LHCN-M2 (cell line): ENCODE measurements at regions not wholly inside any gene's neighbourhood (a gene's known extent, or its start where the extent isn't known, plus 50 kb on each side); places are given as distances from the start of the nearest gene placed in this dataset.

Experiments used
- DNase-seq: peaks from one replicate; pipeline ENCODE4 v3.0.0-alpha.2; 2012; ENCODE audit warnings: low read depth

DNA sequence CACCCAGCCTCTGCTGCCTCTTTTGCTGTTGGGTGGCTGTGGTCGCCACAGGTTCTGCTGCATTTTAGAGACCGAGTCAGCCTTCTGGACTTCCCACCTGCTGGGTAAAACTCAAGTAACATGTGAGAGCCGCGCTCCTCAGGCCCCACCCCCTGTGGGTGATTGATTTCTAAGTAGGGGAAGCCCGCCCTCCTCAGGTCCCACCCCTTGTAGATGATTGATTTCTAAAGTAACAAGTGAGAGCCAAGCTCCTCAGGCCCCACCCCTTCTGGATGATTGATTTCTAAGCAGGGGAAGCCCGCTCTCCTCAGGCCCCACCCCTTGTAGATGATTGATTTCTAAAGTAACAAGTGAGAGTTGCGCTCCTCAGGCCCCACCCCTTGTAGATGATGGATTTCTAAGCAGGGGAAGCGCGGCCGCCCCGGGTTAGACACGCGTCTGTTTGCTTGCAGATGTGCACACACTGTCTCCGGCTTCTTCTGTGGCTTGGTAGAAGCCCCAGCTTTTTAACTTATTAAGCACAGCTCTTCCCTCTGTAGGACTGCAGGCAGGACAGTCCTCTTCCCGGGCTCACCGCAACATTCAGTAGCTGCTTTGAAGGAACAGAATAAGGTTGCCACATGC is 83.4 kb downstream of the FAM43A start:
- DNase-seq = peak; percentile 88

DNA sequence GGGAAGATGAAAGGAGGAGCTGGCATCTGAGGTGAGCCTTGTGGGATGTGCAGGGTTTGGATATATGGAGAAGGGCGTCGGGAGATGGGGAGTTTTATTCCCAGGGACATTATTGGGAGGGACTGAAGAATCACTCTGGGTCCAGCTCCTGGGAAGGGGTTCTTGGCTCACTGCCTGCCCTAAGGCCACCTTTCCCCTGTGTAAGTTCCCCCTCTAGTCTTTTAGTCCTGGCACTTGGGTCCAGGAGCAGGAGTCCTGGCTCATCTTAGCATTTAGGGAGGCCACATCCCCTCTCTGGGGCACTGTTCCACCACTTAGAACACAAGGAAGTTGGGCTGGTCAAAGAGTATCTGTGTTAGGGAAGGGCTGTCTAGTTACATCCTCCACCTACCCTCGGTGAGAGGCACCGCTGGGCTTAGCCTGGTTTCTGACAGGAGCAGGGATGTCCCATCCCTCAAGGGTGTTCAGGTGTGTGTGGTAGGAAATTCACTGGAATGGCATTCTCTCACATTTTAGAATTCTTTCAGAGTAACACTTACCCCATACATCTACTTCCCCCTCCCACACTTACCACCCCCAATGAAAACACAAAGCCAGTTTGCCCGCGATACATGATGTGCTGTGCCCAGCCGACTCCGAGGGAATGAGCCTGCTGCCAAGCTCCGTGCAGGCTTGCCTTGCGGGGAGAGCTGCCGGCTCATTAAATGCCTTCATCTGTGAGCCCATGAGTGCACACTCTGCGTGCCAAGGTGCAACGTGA is 86.7 kb downstream of the FAM43A start:
- DNase-seq = no peak

DNA sequence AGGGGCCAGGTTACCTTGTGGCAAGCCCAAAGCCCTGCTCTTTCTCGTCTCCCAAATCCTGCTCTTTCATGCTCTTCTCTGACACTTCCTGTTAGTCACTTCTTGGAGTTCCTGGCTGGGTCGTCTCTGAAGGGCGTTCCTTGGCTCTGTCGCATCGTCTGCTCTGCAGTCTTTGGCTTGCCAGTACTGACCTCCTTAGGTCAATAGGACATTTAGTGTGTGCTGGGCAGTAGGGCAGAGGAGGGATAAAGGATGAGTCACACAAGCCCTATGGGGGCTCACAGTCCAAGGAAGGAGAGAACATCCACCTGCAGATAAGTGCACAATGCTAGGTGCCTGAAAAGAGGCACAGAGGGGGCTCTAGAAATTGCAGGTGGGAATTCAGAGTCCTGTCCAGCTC is 87.5 kb downstream of the FAM43A start:
- no peak for DNase-seq

DNA sequence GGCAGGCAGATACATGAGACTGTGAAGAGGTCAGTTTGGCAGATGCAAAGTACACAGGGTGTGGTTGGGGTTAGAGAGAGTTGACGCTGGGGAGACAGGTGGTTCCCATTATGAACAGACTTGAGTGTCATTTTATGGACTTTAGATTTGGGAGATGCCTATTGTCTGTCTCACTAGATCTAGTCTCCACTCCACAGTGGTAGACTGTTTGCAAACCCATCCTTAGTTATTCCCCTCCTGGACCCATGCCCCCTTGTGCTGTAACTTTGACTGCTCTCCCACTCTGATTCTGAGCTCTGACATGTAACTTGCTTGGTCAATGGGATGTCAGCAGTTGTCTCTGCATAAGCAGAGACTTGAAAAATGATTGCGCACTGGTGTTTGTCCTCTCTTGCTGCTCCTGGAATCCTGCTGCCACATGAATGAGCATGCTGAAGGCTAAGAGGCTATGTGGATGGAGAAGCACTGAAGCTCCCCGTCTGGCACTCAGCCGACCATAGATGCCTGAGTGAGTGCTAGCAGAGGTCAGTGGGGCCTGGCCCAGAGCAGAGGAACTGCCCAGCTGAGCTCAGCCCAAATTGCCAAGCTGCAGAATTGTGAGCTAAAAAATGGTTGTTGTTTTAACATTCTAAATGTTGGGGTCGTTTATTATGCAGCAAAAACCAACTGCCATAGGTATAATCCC is 88.2 kb downstream of the FAM43A start:
- no peak for DNase-seq

DNA sequence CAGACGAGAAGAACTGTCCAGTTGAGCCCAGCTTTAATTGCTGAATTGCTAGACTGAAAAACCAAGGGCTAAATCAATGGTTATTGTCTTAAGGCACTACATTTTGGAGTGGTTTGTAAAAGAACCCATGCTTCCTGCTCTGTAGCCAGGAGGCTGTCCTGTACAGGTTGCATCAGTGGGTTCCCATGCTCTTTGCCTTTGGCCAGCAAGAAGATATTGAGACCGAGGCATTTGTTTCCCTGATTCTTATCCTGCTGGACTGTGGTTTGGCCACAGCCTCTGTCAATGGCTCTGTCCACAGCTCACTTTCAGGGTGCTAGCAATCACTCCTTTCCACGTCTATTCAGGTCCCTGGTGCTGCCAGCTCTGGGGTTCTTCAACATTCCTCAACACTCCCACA is 89.6 kb downstream of the FAM43A start:
- no peak for DNase-seq

DNA sequence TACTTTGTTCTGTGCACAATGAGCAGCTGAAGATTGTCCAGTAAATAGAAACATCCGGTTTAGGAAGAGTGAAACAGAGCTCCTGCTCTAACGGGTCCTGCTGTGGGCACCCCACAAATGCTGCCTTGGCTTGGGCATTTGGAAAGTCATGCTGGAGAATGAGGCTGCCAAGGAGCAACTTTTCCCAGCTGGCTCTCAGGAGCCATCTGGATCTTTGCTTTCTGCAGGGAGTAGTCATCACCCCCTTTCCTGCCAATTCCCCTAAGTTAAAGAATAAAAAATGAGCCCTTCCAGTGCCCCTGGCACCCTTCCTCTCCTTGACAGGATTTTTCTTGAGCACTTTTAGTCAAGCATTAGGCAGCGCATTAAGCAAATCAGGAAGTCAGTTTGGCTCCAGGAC is 90.0 kb downstream of the FAM43A start:
- DNase-seq = no peak

GRCh38 chr3:194777729-194778128 is 92.0 kb downstream of the FAM43A start:
- no peak for DNase-seq

GRCh38 chr3:194779729-194780224 is 94.1 kb downstream of the FAM43A start:
- DNase-seq = no peak

DNA sequence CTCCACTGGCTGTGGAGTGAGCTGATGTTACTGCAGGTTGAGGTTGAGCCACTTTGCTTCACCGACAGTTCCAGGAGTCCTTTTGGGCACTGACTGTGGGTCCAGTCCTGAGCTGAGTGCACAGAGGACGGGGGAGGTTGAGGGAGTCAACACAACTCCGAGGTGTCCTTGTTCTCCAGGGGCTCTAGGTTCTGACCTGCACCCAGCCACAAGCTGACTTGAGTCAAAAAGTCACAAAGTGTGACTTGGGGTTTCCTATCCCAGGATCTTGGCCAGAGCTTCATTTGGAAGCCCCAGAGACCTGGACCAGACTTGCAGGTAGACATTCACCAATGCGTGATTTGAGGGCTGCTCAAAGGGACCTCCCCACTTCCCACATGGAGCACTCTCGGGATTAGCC is 95.0 kb downstream of the FAM43A start:
- DNase-seq = no peak

- no peak for DNase-seq
Measured at GRCh38 chr3:194781617-194782016, 95.9 kb downstream of the FAM43A start.

- no peak for DNase-seq
Measured at GRCh38 chr3:194782698-194783404, 97.2 kb downstream of the FAM43A start.

GRCh38 chr3:194784361-194784760 is 98.7 kb downstream of the FAM43A start:
- no peak for DNase-seq

- no peak for DNase-seq
Measured at GRCh38 chr3:194785315-194785714, 99.6 kb downstream of the FAM43A start.

DNA sequence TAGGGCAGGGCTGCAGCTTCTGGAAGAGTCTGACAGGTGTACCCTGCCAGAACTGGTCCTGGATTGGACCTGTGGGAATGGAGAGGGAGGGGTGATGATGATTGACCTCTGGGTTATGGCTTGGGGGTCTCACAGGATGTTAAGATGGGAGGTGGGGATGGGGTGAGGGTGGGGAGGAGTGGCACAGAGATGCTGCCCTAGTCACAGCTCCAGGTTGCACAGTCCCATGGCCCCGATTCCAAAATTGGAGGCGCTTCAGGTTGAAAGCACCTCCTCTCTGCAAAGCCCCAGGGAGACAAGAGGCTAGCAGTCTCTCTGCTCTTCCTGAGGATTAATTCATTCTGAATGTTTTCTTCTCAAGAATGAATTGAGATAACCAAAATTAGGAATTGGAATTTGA is 101.4 kb downstream of the FAM43A start:
- no peak for DNase-seq

- no peak for DNase-seq
Measured at GRCh38 chr3:194787650-194788049, 102.0 kb downstream of the FAM43A start.

DNA sequence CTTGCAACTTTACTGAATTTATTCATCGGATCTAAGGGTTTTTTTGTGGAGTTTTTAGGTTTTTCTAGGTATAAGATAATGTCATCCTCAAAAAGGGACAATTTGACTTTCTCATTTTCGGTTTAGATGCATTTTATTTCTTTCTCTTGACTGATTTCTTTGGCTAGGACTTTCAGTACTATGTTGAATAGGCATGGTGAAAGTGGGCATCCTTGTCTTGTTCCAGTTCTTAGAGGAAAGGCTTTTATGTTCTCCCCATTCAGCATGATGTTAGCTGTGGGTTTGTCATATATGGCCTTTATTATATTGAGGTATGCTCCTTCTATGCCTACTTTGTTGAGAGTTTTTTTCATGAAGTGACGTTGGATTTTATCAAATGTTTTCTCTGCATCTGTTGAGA is 106.7 kb downstream of the FAM43A start:
- DNase-seq = no peak

GRCh38 chr3:194797555-194798250 is 112.0 kb downstream of the FAM43A start:
- no peak for DNase-seq

DNA sequence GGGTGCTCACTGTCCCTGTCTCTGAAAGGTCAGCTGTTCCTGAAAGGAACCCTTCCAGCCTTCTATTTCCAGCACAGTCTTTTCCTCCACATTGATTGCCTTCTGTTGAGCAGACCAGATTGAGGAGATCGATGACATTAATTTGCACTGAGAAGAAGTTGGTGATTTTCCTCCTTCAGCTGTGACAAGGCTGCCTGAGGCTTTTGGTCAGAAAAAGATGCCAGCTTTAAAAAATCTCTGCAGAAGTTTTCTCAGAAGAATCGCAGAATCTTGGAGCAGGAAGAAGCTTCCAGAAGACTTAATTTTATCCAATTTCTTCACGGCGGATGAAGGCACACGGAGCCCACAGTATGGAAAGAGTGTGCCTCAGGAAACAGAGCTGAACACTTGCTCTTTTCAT is 112.8 kb downstream of the FAM43A start:
- DNase-seq = no peak

GRCh38 chr3:194800002-194800401 is 114.3 kb downstream of the FAM43A start:
- DNase-seq = no peak

DNA sequence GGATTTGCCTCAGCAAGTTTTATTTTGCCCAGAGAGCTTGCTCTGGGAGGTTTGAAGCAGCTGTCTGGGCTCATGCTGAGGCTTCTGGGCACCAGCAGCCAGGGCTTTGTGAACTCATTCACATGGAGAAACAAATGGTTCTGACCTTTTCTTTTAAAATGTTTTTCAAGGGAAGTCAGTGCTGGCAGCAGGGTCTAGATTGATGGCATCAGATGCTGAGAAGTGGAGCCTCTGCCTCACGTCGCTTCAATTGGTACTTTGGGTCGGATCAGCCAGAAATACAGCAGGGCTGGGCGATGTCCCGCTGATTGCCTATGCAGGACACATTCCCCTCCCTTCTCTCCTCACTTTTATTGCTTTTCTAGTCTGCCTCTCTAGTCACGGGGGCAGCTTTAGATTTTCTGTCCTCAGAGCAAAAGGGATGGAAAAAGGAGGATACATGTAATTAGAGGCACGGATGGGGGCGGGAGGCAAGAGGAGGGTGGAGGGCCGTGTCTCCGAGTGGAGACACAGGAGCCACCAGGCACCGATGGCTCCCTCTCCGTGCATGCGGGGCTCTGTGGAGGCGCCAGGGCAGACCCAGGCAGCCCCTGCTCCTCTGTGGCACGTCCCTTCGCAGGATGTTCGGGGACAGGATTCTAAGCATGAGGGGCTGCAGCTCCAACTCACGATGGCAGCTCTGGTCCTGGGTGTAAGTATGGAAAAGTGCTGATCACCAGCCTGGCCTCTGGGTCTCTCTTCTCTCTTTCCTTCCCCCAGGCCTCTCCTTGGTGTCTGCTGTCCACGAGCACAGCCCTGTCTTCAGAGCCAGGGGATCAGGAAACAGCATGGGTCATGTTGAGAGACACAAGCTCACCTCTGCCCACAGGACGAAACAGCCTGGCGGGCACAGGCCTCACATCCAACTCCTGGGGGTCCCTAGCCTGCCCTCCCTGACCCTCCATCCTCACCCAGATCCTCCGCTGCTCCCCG is 116.1 kb downstream of the FAM43A start:
- peak; percentile 5 for DNase-seq
